Suprapubic skin (tissue), 3 donors: ENCODE measurements at regions not wholly inside any gene's neighbourhood (a gene's known extent, or its start where the extent isn't known, plus 50 kb on each side); places are given as distances from the start of the nearest gene placed in this dataset.

Experiments used
- CTCF ChIP-seq, 2 donors: fragments of 200-600 bp in 1 of 2; fragments of 450-650 bp in 1 of 2; sonication (generic) in 1 of 2; IDR thresholded peaks; one replicate each; pipeline ENCODE4 v1.5.1; 2016 to 2019; ENCODE audit warnings: antibody characterized with exemption in 2 of 2, mild to moderate bottlenecking in 1 of 2, moderate library complexity in 1 of 2
- POLR2A ChIP-seq, 2 donors: fragments of 450-650 bp; IDR thresholded peaks; one replicate each; pipeline ENCODE4 v1.6.1; 2017; ENCODE audit warnings: antibody characterized with exemption in 2 of 2, mild to moderate bottlenecking in 2 of 2, moderate library complexity in 2 of 2

DNA sequence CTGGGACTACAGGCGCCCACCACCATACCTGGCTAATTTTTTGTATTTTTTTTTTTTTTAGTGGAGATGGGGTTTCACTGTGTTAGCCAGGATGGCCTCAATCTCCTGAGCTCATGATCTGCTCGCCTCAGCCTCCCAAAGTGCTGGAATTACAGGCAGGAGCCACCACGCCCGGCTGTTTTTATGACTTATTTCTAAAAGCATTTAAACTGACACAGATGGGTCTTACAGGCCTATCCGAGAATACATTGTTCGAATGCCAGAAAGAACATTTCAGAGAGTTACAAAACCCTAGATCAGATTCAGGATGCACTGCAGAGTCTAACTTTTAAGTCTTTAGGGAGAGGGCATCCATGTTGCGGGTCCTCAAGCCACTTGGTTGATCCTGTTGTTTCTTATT lies 234.7 kb upstream of the MAF start:
- TF ChIP-seq CTCF (IDR thresholded peaks at IDR 0.05) (no peak), POLR2A (IDR thresholded peaks at IDR 0.05) (no peak)
